ENCODE measurements at regions not wholly inside any gene's neighbourhood (a gene's known extent, or its start where the extent isn't known, plus 50 kb on each side); places are given as distances from the start of the nearest gene placed in this dataset.

DNA sequence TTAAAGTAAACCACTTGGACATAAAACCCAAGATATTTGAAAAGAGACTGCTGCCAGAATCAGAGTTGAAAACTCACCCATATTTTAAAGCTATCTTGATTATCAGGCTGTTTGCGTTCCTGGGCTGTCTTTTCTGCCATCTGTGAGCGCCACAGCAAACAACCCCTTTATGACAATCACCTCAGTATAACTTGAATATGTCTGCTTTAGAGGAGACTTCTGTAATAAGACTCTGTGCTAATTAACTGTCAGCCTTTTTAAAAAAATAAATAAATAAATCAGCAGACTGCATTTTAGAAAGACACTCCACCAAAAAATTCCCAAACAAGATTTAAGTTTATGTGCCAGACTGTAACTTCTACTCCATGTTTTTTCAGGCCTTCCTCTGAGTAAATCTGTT lies 375.7 kb upstream of the CCNH start:
- H3K36me3 ChIP-seq = no peaks in the 10 kb centered on the region
- peaks cover 0 to 6% of the 10 kb centered on the region in 2 donors for H3K27me3 ChIP-seq
- no peak overlapping the region for H3K4me3 ChIP-seq
- 73 to 83% methylated on average over 2 of the region's 2 CpGs for WGBS, 2 donors
- no peaks in the 10 kb centered on the region for H3K9me3 ChIP-seq
- no peak for DNase-seq (ENCODE audit: low spot score in 2 of 2)
- no peaks in the 10 kb centered on the region for H3K4me1 ChIP-seq
- TF ChIP-seq POLR2A (IDR thresholded peaks at IDR 0.05) = no peak
- TF ChIP-seq EP300 (IDR thresholded peaks at IDR 0.05) = no peak
- TF ChIP-seq CTCF (IDR thresholded peaks at IDR 0.05) = no peak
- H3K27ac ChIP-seq = no peak overlapping the region

GRCh38 chr5:87787625-87788256 lies 375.0 kb upstream of the CCNH start:
- no peak overlapping the region for H3K27ac ChIP-seq
- no peak overlapping the region for H3K4me3 ChIP-seq
- 67 to 76% methylated on average over 2 of the region's 2 CpGs for WGBS, 2 donors
- no peaks in the 10 kb centered on the region for H3K36me3 ChIP-seq
- no peaks in the 10 kb centered on the region for H3K4me1 ChIP-seq
- peaks cover 0 to 6% of the 10 kb centered on the region in 2 donors for H3K27me3 ChIP-seq
- H3K9me3 ChIP-seq = no peaks in the 10 kb centered on the region
- TF ChIP-seq POLR2A (IDR thresholded peaks at IDR 0.05) (no peak), CTCF (IDR thresholded peaks at IDR 0.05) (no peak), EP300 (IDR thresholded peaks at IDR 0.05) (no peak)
- no peak for DNase-seq (ENCODE audit: low spot score in 2 of 2)

GRCh38 chr5:87787086-87787485 lies 374.4 kb upstream of the CCNH start:
- Histone ChIP-seq H3K27me3 (peaks cover 0 to 6% of the 10 kb centered on the region in 2 donors), H3K36me3 (no peaks in the 10 kb centered on the region), H3K27ac (no peak overlapping the region), H3K9me3 (no peaks in the 10 kb centered on the region), H3K4me1 (no peaks in the 10 kb centered on the region), H3K4me3 (no peak overlapping the region)
- no peak for DNase-seq (ENCODE audit: low spot score in 2 of 2)
- WGBS, 2 donors = 63 to 83% methylated on average over 4 of the region's 4 CpGs
- TF ChIP-seq CTCF (IDR thresholded peaks at IDR 0.05) (no peak), EP300 (IDR thresholded peaks at IDR 0.05) (no peak), POLR2A (IDR thresholded peaks at IDR 0.05) (no peak)

- TF ChIP-seq CTCF (IDR thresholded peaks at IDR 0.05) (no peak), EP300 (IDR thresholded peaks at IDR 0.05) (no peak), POLR2A (IDR thresholded peaks at IDR 0.05) (no peak)
- Histone ChIP-seq H3K27me3 (peaks cover 0 to 6% of the 10 kb centered on the region in 2 donors), H3K27ac (no peak overlapping the region), H3K9me3 (no peaks in the 10 kb centered on the region), H3K36me3 (no peaks in the 10 kb centered on the region), H3K4me3 (no peak overlapping the region), H3K4me1 (no peaks in the 10 kb centered on the region)
- 46 to 64% methylated on average over 1 of the region's 1 CpG for WGBS, 2 donors
- DNase-seq (ENCODE audit: low spot score in 2 of 2) = no peak
These were observed 373.7 kb upstream of the CCNH start for GRCh38 chr5:87786471-87786870.

- H3K4me3 ChIP-seq = no peak overlapping the region
- TF ChIP-seq CTCF (IDR thresholded peaks at IDR 0.05) (no peak), EP300 (IDR thresholded peaks at IDR 0.05) (no peak), POLR2A (IDR thresholded peaks at IDR 0.05) (no peak)
- no peaks in the 10 kb centered on the region for H3K36me3 ChIP-seq
- H3K4me1 ChIP-seq = peaks cover 0 to 3% (median 0%) of the 10 kb centered on the region in 4 donors
- DNase-seq (ENCODE audit: low spot score in 2 of 2) = no peak
- WGBS, 2 donors = 33 to 52% methylated on average over 4 of the region's 4 CpGs
- peaks cover 0 to 6% of the 10 kb centered on the region in 2 donors for H3K27me3 ChIP-seq
- no peak overlapping the region for H3K27ac ChIP-seq
- H3K9me3 ChIP-seq = no peaks in the 10 kb centered on the region
These were observed 373.0 kb upstream of the CCNH start for GRCh38 chr5:87785554-87786335.

Data from tibial nerve (tissue), 4 donors.